ENCODE measurements at regions not wholly inside any gene's neighbourhood (a gene's known extent, or its start where the extent isn't known, plus 50 kb on each side); places are given as distances from the start of the nearest gene placed in this dataset.
"Not testable (repeated sequence)": the region's sequence is repeated elsewhere in the genome, so short reads cannot be mapped to it uniquely, and the experiment has no call there.

GRCh38 chr1:222064388-222065211 is 322.7 kb upstream of the DUSP10 start:
- DNase-seq (ENCODE audit: low spot score), result no peak

GRCh38 chr1:222062640-222063039 is 320.8 kb upstream of the DUSP10 start:
- DNase-seq (ENCODE audit: low spot score), result no peak

- no peak for DNase-seq (ENCODE audit: low spot score)
Observed at GRCh38 chr1:222061711-222062359, 319.9 kb upstream of the DUSP10 start.

- DNase-seq (ENCODE audit: low spot score), result no peak
Observed at GRCh38 chr1:222060210-222060916, 318.5 kb upstream of the DUSP10 start.

- no peak for DNase-seq (ENCODE audit: low spot score)
Observed at GRCh38 chr1:222058249-222058648, 316.4 kb upstream of the DUSP10 start.

- DNase-seq (ENCODE audit: low spot score), result no peak
Observed at GRCh38 chr1:222057162-222057561, 315.3 kb upstream of the DUSP10 start.

- DNase-seq (ENCODE audit: low spot score), result no peak
Observed at GRCh38 chr1:222054416-222054815, 312.5 kb upstream of the DUSP10 start.

GRCh38 chr1:222053790-222054294 is 312.0 kb upstream of the DUSP10 start:
- DNase-seq (ENCODE audit: low spot score), result no peak

- not testable (repeated sequence) for DNase-seq (ENCODE audit: low spot score)
Observed at GRCh38 chr1:222051311-222051710, 309.4 kb upstream of the DUSP10 start.

GRCh38 chr1:222049661-222050060 is 307.8 kb upstream of the DUSP10 start:
- DNase-seq (ENCODE audit: low spot score), result not testable (repeated sequence)

GRCh38 chr1:222049176-222049575 is 307.3 kb upstream of the DUSP10 start:
- no peak for DNase-seq (ENCODE audit: low spot score)

GRCh38 chr1:222048094-222048595 is 306.3 kb upstream of the DUSP10 start:
- peak; percentile 75 for DNase-seq (ENCODE audit: low spot score)

- no peak for DNase-seq (ENCODE audit: low spot score)
Observed at GRCh38 chr1:222047366-222047765, 305.5 kb upstream of the DUSP10 start.

GRCh38 chr1:222046684-222047263 is 304.9 kb upstream of the DUSP10 start:
- no peak for DNase-seq (ENCODE audit: low spot score)

GRCh38 chr1:222045786-222046185 is 303.9 kb upstream of the DUSP10 start:
- no peak for DNase-seq (ENCODE audit: low spot score)

GRCh38 chr1:222045236-222045635 is 303.3 kb upstream of the DUSP10 start:
- DNase-seq (ENCODE audit: low spot score), result no peak

GRCh38 chr1:222043444-222044292 is 301.8 kb upstream of the DUSP10 start:
- DNase-seq (ENCODE audit: low spot score), result peak; percentile 75

GRCh38 chr1:222042120-222042519 is 300.2 kb upstream of the DUSP10 start:
- DNase-seq (ENCODE audit: low spot score), result peak; percentile 29

GRCh38 chr1:222040955-222041354 is 299.1 kb upstream of the DUSP10 start:
- no peak for DNase-seq (ENCODE audit: low spot score)

- DNase-seq (ENCODE audit: low spot score), result no peak
Observed at GRCh38 chr1:222040121-222040805, 298.4 kb upstream of the DUSP10 start.

GRCh38 chr1:222038971-222039370 is 297.1 kb upstream of the DUSP10 start:
- DNase-seq (ENCODE audit: low spot score), result no peak

All from GM03348 (cell line).